ENCODE measurements at regions not wholly inside any gene's neighbourhood (a gene's known extent, or its start where the extent isn't known, plus 50 kb on each side); places are given as distances from the start of the nearest gene placed in this dataset.

- DNase-seq (ENCODE audit: low read depth) (no peak), FAIRE-seq (no peak)
- TF ChIP-seq CTCF (IDR thresholded peaks at IDR 0.05; ENCODE audit: insufficient read depth, low read length, severe bottlenecking), result no peak
- no peak overlapping the region for H3K4me3 ChIP-seq (ENCODE audit: low read depth, low read length)
- H3K36me3 ChIP-seq (ENCODE audit: control insufficient read depth, insufficient read depth, low read length), result no peaks in the 10 kb centered on the region
- no peaks in the 10 kb centered on the region for H3K27me3 ChIP-seq (ENCODE audit: control insufficient read depth, insufficient read depth, low read length)
These were observed 652.0 kb downstream of the LIG4 start for GRCh38 chr13:107563099-107563925.

GRCh38 chr13:107562203-107562602, 653.1 kb downstream of the LIG4 start:
- Histone ChIP-seq H3K27me3 (ENCODE audit: control insufficient read depth, insufficient read depth, low read length) (no peaks in the 10 kb centered on the region), H3K4me3 (ENCODE audit: low read depth, low read length) (no peak overlapping the region), H3K36me3 (ENCODE audit: control insufficient read depth, insufficient read depth, low read length) (no peaks in the 10 kb centered on the region)
- TF ChIP-seq CTCF (IDR thresholded peaks at IDR 0.05; ENCODE audit: insufficient read depth, low read length, severe bottlenecking), result no peak
- no peak for DNase-seq (ENCODE audit: low read depth)
- FAIRE-seq, result no peak

GRCh38 chr13:107554460-107554859, 660.9 kb downstream of the LIG4 start:
- Histone ChIP-seq H3K27me3 (ENCODE audit: control insufficient read depth, insufficient read depth, low read length) (no peaks in the 10 kb centered on the region), H3K36me3 (ENCODE audit: control insufficient read depth, insufficient read depth, low read length) (no peaks in the 10 kb centered on the region), H3K4me3 (ENCODE audit: low read depth, low read length) (no peak overlapping the region)
- TF ChIP-seq CTCF (IDR thresholded peaks at IDR 0.05; ENCODE audit: insufficient read depth, low read length, severe bottlenecking), result no peak
- peak; percentile 7 for FAIRE-seq
- DNase-seq (ENCODE audit: low read depth), result no peak

- no peak for TF ChIP-seq CTCF (IDR thresholded peaks at IDR 0.05; ENCODE audit: insufficient read depth, low read length, severe bottlenecking)
- DNase-seq (ENCODE audit: low read depth), result no peak
- Histone ChIP-seq H3K36me3 (ENCODE audit: control insufficient read depth, insufficient read depth, low read length) (no peaks in the 10 kb centered on the region), H3K4me3 (ENCODE audit: low read depth, low read length) (no peak overlapping the region), H3K27me3 (ENCODE audit: control insufficient read depth, insufficient read depth, low read length) (no peaks in the 10 kb centered on the region)
- FAIRE-seq, result no peak
These were observed 661.5 kb downstream of the LIG4 start for GRCh38 chr13:107553838-107554237.

- no peak for TF ChIP-seq CTCF (IDR thresholded peaks at IDR 0.05; ENCODE audit: insufficient read depth, low read length, severe bottlenecking)
- no peaks in the 10 kb centered on the region for H3K27me3 ChIP-seq (ENCODE audit: control insufficient read depth, insufficient read depth, low read length)
- no peak for DNase-seq (ENCODE audit: low read depth)
- no peak overlapping the region for H3K4me3 ChIP-seq (ENCODE audit: low read depth, low read length)
- FAIRE-seq, result no peak
- H3K36me3 ChIP-seq (ENCODE audit: control insufficient read depth, insufficient read depth, low read length), result no peaks in the 10 kb centered on the region
These were observed 663.8 kb downstream of the LIG4 start for GRCh38 chr13:107551521-107551920.

GRCh38 chr13:107548338-107548737, 667.0 kb downstream of the LIG4 start:
- DNase-seq (ENCODE audit: low read depth), result no peak
- H3K27me3 ChIP-seq (ENCODE audit: control insufficient read depth, insufficient read depth, low read length), result no peaks in the 10 kb centered on the region
- no peaks in the 10 kb centered on the region for H3K36me3 ChIP-seq (ENCODE audit: control insufficient read depth, insufficient read depth, low read length)
- no peak for TF ChIP-seq CTCF (IDR thresholded peaks at IDR 0.05; ENCODE audit: insufficient read depth, low read length, severe bottlenecking)
- FAIRE-seq, result no peak
- H3K4me3 ChIP-seq (ENCODE audit: low read depth, low read length), result no peak overlapping the region

Measured in bronchial epithelial cell (primary cell).